CD4-positive, alpha-beta memory T cell (primary cell): ENCODE measurements at regions not wholly inside any gene's neighbourhood (a gene's known extent, or its start where the extent isn't known, plus 50 kb on each side); places are given as distances from the start of the nearest gene placed in this dataset.

Experiments
- CTCF ChIA-PET: fragments of 350-600 bp; sonication (Branson Sonifier 250); formaldehyde crosslinking; loops from one replicate; lab custom pipeline; 2021; ENCODE audit warnings: inconsistent platforms; ENCODE audit not compliant: partially characterized antibody; lab: Charles Lee
- POLR2A ChIA-PET: fragments of 350-600 bp; sonication (Branson Sonifier 250); formaldehyde crosslinking; loops from one replicate; lab custom pipeline; 2021; ENCODE audit not compliant: partially characterized antibody; lab: Charles Lee
- DNase-seq, 5 donors: peaks; one replicate each; pipeline versions ENCODE4 v3.0.0 to v3.0.0-alpha.2; 2020 to 2022; ENCODE audit warnings: mixed read lengths in 1 of 5
- H3K27ac ChIP-seq: one replicate; pipeline ENCODE4 v1.7.0; 2013; ENCODE audit warnings: low read depth, low read length
- H3K27me3 ChIP-seq: 2 replicates; pipeline ENCODE4 v1.7.0; 2013; ENCODE audit warnings: mild to moderate bottlenecking, low read length, moderate library complexity; ENCODE audit not compliant: insufficient read depth
- H3K36me3 ChIP-seq: 2 replicates; pipeline ENCODE4 v1.7.0; 2013; ENCODE audit warnings: mild to moderate bottlenecking, low read length, moderate library complexity; ENCODE audit not compliant: insufficient read depth
- H3K4me1 ChIP-seq: 2 replicates; pipeline ENCODE4 v1.7.0; 2013; ENCODE audit warnings: mild to moderate bottlenecking, low read length, moderate library complexity; ENCODE audit not compliant: insufficient read depth
- H3K4me3 ChIP-seq, 2 donors: one replicate each; pipeline ENCODE4 v1.7.0; 2013; ENCODE audit warnings: low read length in 2 of 2, mild to moderate bottlenecking in 1 of 2
- H3K9me3 ChIP-seq, 2 donors: one replicate each; pipeline ENCODE4 v1.7.0; 2013; ENCODE audit warnings: low read length in 2 of 2, control low read depth in 1 of 2; ENCODE audit not compliant: control insufficient read depth in 1 of 2
- H3K27ac Mint-ChIP-seq, 7 donors: one replicate each; pipeline ENCODE4 v1.8.0; 2020 to 2021; ENCODE audit warnings: mixed read lengths in 7 of 7, mild to moderate bottlenecking in 6 of 7, inconsistent platforms in 3 of 7, moderate library complexity in 3 of 7
- H3K27me3 Mint-ChIP-seq, 2 donors: one replicate each; pipeline ENCODE4 v1.8.0; 2020 to 2021; ENCODE audit warnings: mixed read lengths in 2 of 2
- H3K36me3 Mint-ChIP-seq, 2 donors: one replicate each; pipeline ENCODE4 v1.8.0; 2020 to 2021; ENCODE audit warnings: mixed read lengths in 2 of 2, inconsistent platforms in 1 of 2, mild to moderate bottlenecking in 1 of 2
- H3K4me1 Mint-ChIP-seq, 4 donors: one replicate each; pipeline ENCODE4 v1.8.0; 2020 to 2021; ENCODE audit warnings: mixed read lengths in 4 of 4, mild to moderate bottlenecking in 1 of 4
- H3K4me3 Mint-ChIP-seq, 8 donors: one replicate each; pipeline ENCODE4 v1.8.0; 2020 to 2021; ENCODE audit warnings: mixed read lengths in 8 of 8, mild to moderate bottlenecking in 7 of 8, moderate library complexity in 6 of 8, inconsistent platforms in 3 of 8
- H3K9me3 Mint-ChIP-seq, 8 donors: one replicate each; pipeline ENCODE4 v1.8.0; 2020 to 2021; ENCODE audit warnings: mixed read lengths in 8 of 8, mild to moderate bottlenecking in 5 of 8, inconsistent platforms in 3 of 8, moderate library complexity in 1 of 8
- intact Hi-C: fragments of 100-400 bp; cut with micrococcal nuclease; formaldehyde crosslinking; loops from one replicate; pipeline ENCODE4 v1.15.1; 2023

GRCh38 chr5:112646139-112646936, 91.3 kb upstream of the APC start:
- CTCF ChIA-PET = no interaction called here
- no peaks in the 10 kb centered on the region for H3K4me1 ChIP-seq
- H3K4me3 ChIP-seq = no peak overlapping the region
- H3K9me3 ChIP-seq = no peaks in the 10 kb centered on the region
- Mint-ChIP-seq H3K4me3 (no peak overlapping the region), H3K9me3 (no peaks in the 10 kb centered on the region), H3K27ac (no peak overlapping the region), H3K36me3 (no peaks in the 10 kb centered on the region), H3K4me1 (peaks cover 0 to 5% (median 0%) of the 10 kb centered on the region in 4 donors), H3K27me3 (peaks cover 6% of the 10 kb centered on the region in 2 donors)
- no peak overlapping the region for H3K27ac ChIP-seq
- intact Hi-C loops = no loop called here
- H3K36me3 ChIP-seq = no peaks in the 10 kb centered on the region
- POLR2A ChIA-PET = no interaction called here
- no peaks in the 10 kb centered on the region for H3K27me3 ChIP-seq
- DNase-seq = no peak

DNA sequence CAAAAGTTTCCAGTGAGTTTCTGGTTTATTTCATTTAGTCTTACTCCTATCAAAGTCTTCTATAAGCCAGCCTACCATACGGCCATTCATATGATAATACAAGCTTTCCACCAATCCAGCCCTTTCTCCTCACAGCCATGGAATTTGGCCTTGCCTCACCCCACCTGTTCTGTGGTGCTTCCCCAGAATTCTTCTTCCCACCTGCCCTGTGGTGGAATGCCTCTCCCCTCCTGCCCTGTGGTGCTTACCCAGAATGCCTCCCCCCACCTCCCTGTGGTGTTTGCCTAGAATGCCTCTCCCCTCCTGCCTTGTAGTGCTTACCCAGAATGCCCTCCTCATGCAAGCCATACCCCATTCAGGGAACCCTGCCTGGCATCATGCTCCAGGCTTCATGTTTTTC, 90.3 kb upstream of the APC start:
- H3K27ac Mint-ChIP-seq = peak overlapping the region in 2 of 7 donors; percentile 14 to 44
- POLR2A ChIA-PET = no interaction called here

DNA sequence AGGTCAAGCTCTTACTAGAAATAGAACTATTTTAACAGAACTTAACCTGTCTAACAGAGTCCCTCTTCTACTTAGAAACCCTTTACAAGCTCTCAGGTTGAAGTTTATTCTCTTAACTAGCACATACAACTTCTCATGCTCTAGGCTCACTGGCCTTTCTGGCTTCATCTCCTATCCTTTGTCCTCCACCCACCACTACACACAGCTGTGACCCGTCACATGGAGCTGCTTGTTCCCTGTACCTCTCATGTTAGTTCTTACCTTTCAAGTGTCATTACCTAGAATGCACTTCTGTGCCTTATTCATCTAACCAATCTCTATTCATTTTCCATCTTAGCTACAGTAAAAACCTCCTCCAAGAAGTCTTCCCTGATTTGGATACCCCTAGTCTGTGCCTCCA, 89.4 kb upstream of the APC start:
- Histone ChIP-seq H3K36me3 (no peaks in the 10 kb centered on the region), H3K27me3 (no peaks in the 10 kb centered on the region), H3K4me3 (no peak overlapping the region), H3K9me3 (no peaks in the 10 kb centered on the region), H3K27ac (no peak overlapping the region), H3K4me1 (no peaks in the 10 kb centered on the region)
- H3K36me3 Mint-ChIP-seq = no peaks in the 10 kb centered on the region
- H3K27ac Mint-ChIP-seq = no peak overlapping the region
- H3K4me3 Mint-ChIP-seq = no peak overlapping the region
- H3K4me1 Mint-ChIP-seq = peaks cover 0 to 5% (median 0%) of the 10 kb centered on the region in 4 donors
- CTCF ChIA-PET = no interaction called here
- intact Hi-C loops = no loop called here
- H3K27me3 Mint-ChIP-seq = peaks cover 6% of the 10 kb centered on the region in 2 donors
- DNase-seq = no peak
- no peaks in the 10 kb centered on the region for H3K9me3 Mint-ChIP-seq
- POLR2A ChIA-PET = no interaction called here

More for the DNA sequence above, 90.3 kb upstream of the APC start:
- Mint-ChIP-seq H3K4me3 (no peak overlapping the region), H3K9me3 (no peaks in the 10 kb centered on the region), H3K36me3 (no peaks in the 10 kb centered on the region), H3K27me3 (peaks cover 6% of the 10 kb centered on the region in 2 donors), H3K4me1 (peaks cover 0 to 5% (median 0%) of the 10 kb centered on the region in 4 donors)
- no peak for DNase-seq
- Histone ChIP-seq H3K36me3 (no peaks in the 10 kb centered on the region), H3K4me3 (no peak overlapping the region), H3K27ac (no peak overlapping the region), H3K9me3 (no peaks in the 10 kb centered on the region), H3K27me3 (no peaks in the 10 kb centered on the region), H3K4me1 (no peaks in the 10 kb centered on the region)
- intact Hi-C loops = no loop called here
- CTCF ChIA-PET = no interaction called here

GRCh38 chr5:112649882-112650281, 87.8 kb upstream of the APC start:
- H3K4me3 Mint-ChIP-seq = no peak overlapping the region
- intact Hi-C loops = no loop called here
- H3K27ac Mint-ChIP-seq = no peak overlapping the region
- H3K9me3 Mint-ChIP-seq = no peaks in the 10 kb centered on the region
- Histone ChIP-seq H3K4me1 (no peaks in the 10 kb centered on the region), H3K9me3 (no peaks in the 10 kb centered on the region), H3K4me3 (no peak overlapping the region), H3K27ac (no peak overlapping the region), H3K27me3 (no peaks in the 10 kb centered on the region), H3K36me3 (no peaks in the 10 kb centered on the region)
- H3K4me1 Mint-ChIP-seq = peaks cover 0 to 5% (median 0%) of the 10 kb centered on the region in 4 donors
- no peaks in the 10 kb centered on the region for H3K36me3 Mint-ChIP-seq
- POLR2A ChIA-PET = no interaction called here
- H3K27me3 Mint-ChIP-seq = peaks cover 7 to 12% of the 10 kb centered on the region in 2 donors
- CTCF ChIA-PET = interaction anchor here (1.2 kb wide), 1 partner anchor 15 kb away, joined by 3 read pairs; no protein-coding TSS in a partner anchor
- no peak for DNase-seq

- Histone ChIP-seq H3K27ac (no peak overlapping the region), H3K9me3 (no peaks in the 10 kb centered on the region), H3K36me3 (no peaks in the 10 kb centered on the region), H3K4me3 (no peak overlapping the region), H3K27me3 (no peaks in the 10 kb centered on the region), H3K4me1 (no peaks in the 10 kb centered on the region)
- no peak overlapping the region for H3K4me3 Mint-ChIP-seq
- H3K27me3 Mint-ChIP-seq = peaks cover 9 to 16% of the 10 kb centered on the region in 2 donors
- DNase-seq = no peak
- no peak overlapping the region for H3K27ac Mint-ChIP-seq
- H3K4me1 Mint-ChIP-seq = no peaks in the 10 kb centered on the region
- POLR2A ChIA-PET = no interaction called here
- CTCF ChIA-PET = no interaction called here
- H3K9me3 Mint-ChIP-seq = no peaks in the 10 kb centered on the region
- no peaks in the 10 kb centered on the region for H3K36me3 Mint-ChIP-seq
- intact Hi-C loops = no loop called here
These were observed 84.0 kb upstream of the APC start for GRCh38 chr5:112653638-112654205.

DNA sequence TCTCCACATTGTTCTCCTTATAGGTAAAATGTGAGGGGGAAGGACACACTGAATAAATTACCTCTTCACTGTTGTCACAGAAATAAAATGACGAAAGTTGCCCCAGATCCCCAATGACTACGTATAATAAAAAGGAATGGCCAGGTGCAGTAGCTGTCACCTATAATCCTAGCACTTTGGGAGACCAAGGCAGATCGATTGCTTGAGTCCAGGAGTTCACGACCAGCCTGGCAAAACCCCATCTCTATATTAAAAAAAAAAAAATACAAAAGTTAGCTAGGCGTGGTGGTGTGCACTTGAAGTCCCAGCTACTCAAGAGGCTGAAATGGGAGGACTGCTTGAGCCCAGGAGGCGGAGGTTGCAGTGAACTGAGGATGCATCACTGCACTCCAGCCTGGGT, 82.2 kb upstream of the APC start:
- no peak overlapping the region for H3K4me3 Mint-ChIP-seq
- POLR2A ChIA-PET = no interaction called here

GRCh38 chr5:112656451-112656850, 81.2 kb upstream of the APC start:
- Mint-ChIP-seq H3K27me3 (peaks cover 7 to 16% of the 10 kb centered on the region in 2 donors), H3K27ac (no peak overlapping the region), H3K36me3 (peaks cover 0 to 7% of the 10 kb centered on the region in 2 donors), H3K4me1 (no peaks in the 10 kb centered on the region), H3K9me3 (peaks cover 0 to 19% (median 13%) of the 10 kb centered on the region in 8 donors), H3K4me3 (no peak overlapping the region)
- no peaks in the 10 kb centered on the region for H3K27me3 ChIP-seq
- H3K9me3 ChIP-seq = no peaks in the 10 kb centered on the region
- no peaks in the 10 kb centered on the region for H3K36me3 ChIP-seq
- CTCF ChIA-PET = no interaction called here
- DNase-seq = no peak
- H3K27ac ChIP-seq = no peak overlapping the region
- H3K4me3 ChIP-seq = no peak overlapping the region
- no peaks in the 10 kb centered on the region for H3K4me1 ChIP-seq
- intact Hi-C loops = no loop called here
- POLR2A ChIA-PET = no interaction called here

More for the DNA sequence above, 82.2 kb upstream of the APC start:
- H3K36me3 ChIP-seq = no peaks in the 10 kb centered on the region
- no peak overlapping the region for H3K27ac Mint-ChIP-seq
- no peak overlapping the region for H3K4me3 ChIP-seq
- CTCF ChIA-PET = no interaction called here
- H3K36me3 Mint-ChIP-seq = peaks cover 0 to 7% of the 10 kb centered on the region in 2 donors
- intact Hi-C loops = no loop called here
- no peaks in the 10 kb centered on the region for H3K4me1 Mint-ChIP-seq
- DNase-seq = no peak
- H3K9me3 ChIP-seq = no peaks in the 10 kb centered on the region
- no peaks in the 10 kb centered on the region for H3K27me3 ChIP-seq
- H3K4me1 ChIP-seq = no peaks in the 10 kb centered on the region
- peaks cover 0 to 11% (median 5%) of the 10 kb centered on the region in 8 donors for H3K9me3 Mint-ChIP-seq
- H3K27ac ChIP-seq = no peak overlapping the region
- H3K27me3 Mint-ChIP-seq = peaks cover 7 to 17% of the 10 kb centered on the region in 2 donors
